Limb (tissue), 2 donors: ENCODE measurements at regions not wholly inside any gene's neighbourhood (a gene's known extent, or its start where the extent isn't known, plus 50 kb on each side); places are given as distances from the start of the nearest gene placed in this dataset.
A peak's percentile ranks its signal among the peaks of the same experiment; 100 is the strongest.

Source experiments
- DNase-seq, 2 donors: peaks; one replicate each; pipeline ENCODE4 v3.0.0-alpha.2; 2016; ENCODE audit errors: extremely low spot score in 2 of 2

- DNase-seq: no peak
Measured at GRCh38 chr5:126348855-126349635, 74.2 kb upstream of the GRAMD2B start.

- no peak for DNase-seq
Measured at GRCh38 chr5:126351153-126351552, 72.1 kb upstream of the GRAMD2B start.

- peak in 1 of 2 donors; percentile 72 for DNase-seq
Measured at GRCh38 chr5:126354012-126354857, 69.0 kb upstream of the GRAMD2B start.

GRCh38 chr5:126354858-126355731 is 68.1 kb upstream of the GRAMD2B start:
- DNase-seq: no peak

- DNase-seq: no peak
Measured at GRCh38 chr5:126355940-126356339, 67.3 kb upstream of the GRAMD2B start.

- no peak for DNase-seq
Measured at GRCh38 chr5:126357585-126358342, 65.4 kb upstream of the GRAMD2B start.

GRCh38 chr5:126358525-126358924 is 64.7 kb upstream of the GRAMD2B start:
- no peak for DNase-seq

GRCh38 chr5:126359884-126360283 is 63.3 kb upstream of the GRAMD2B start:
- DNase-seq: no peak

- DNase-seq: no peak
Measured at GRCh38 chr5:126360467-126360866, 62.7 kb upstream of the GRAMD2B start.

GRCh38 chr5:126363658-126364057 is 59.6 kb upstream of the GRAMD2B start:
- DNase-seq: no peak

- DNase-seq: no peak
Measured at GRCh38 chr5:126364206-126364902, 58.9 kb upstream of the GRAMD2B start.

GRCh38 chr5:126365446-126366198 is 57.6 kb upstream of the GRAMD2B start:
- no peak for DNase-seq

GRCh38 chr5:126366199-126366560 is 57.0 kb upstream of the GRAMD2B start:
- no peak for DNase-seq

- no peak for DNase-seq
Measured at GRCh38 chr5:126368239-126368812, 54.9 kb upstream of the GRAMD2B start.

GRCh38 chr5:126369083-126369482 is 54.1 kb upstream of the GRAMD2B start:
- DNase-seq: no peak

GRCh38 chr5:126369995-126370731 is 53.0 kb upstream of the GRAMD2B start:
- no peak for DNase-seq

- no peak for DNase-seq
Measured at GRCh38 chr5:126370796-126371718, 52.2 kb upstream of the GRAMD2B start.
